Keratinocyte (primary cell): ENCODE measurements at regions not wholly inside any gene's neighbourhood (a gene's known extent, or its start where the extent isn't known, plus 50 kb on each side); places are given as distances from the start of the nearest gene placed in this dataset.

Experiments
- DNase-seq: peaks from one replicate; pipeline ENCODE4 v3.0.0-alpha.2; 2011; ENCODE audit warnings: low read depth, missing footprints, low spot score
- FAIRE-seq: peaks from 2 replicates; lab custom pipeline; 2011; peaks lifted over from hg19 to GRCh38; lab: Jason Lieb, UNC
- H2AFZ ChIP-seq: 2 replicates; pipeline ENCODE4 v1.6.0; 2012; ENCODE audit warnings: low read length, control low read depth, inconsistent platforms; ENCODE audit not compliant: control insufficient read depth
- H3K27ac ChIP-seq: 2 replicates; pipeline ENCODE4 v1.5.1; 2011; ENCODE audit warnings: low read length; ENCODE audit not compliant: control insufficient read depth, insufficient read depth
- H3K27me3 ChIP-seq: 3 replicates; pipeline ENCODE4 v1.6.0; 2011; ENCODE audit warnings: low read length; ENCODE audit not compliant: control insufficient read depth, insufficient read depth; ENCODE audit errors: extremely low read depth
- H3K36me3 ChIP-seq, 2 experiments: 2 replicates in 1 of 2; 3 replicates in 1 of 2; pipeline ENCODE4 v1.5.1; 2011; ENCODE audit warnings: low read length in 2 of 2, mild to moderate bottlenecking in 1 of 2; ENCODE audit not compliant: control insufficient read depth in 2 of 2, insufficient read depth in 2 of 2; ENCODE audit errors: extremely low read depth in 1 of 2
- H3K4me1 ChIP-seq: 3 replicates; pipeline ENCODE4 v1.5.1; 2011; ENCODE audit warnings: low read length; ENCODE audit not compliant: control insufficient read depth, insufficient read depth; ENCODE audit errors: extremely low read depth
- H3K4me2 ChIP-seq: 3 replicates; pipeline ENCODE4 v1.6.0; 2011; ENCODE audit warnings: low read depth, low read length; ENCODE audit not compliant: control insufficient read depth, insufficient read depth; ENCODE audit errors: extremely low read depth
- H3K4me3 ChIP-seq, 3 experiments: fragments of 200-600 bp in 1 of 3; sonication (generic) in 1 of 3; 2 replicates in 2 of 3; 3 replicates in 1 of 3; pipeline ENCODE4 v1.5.1; 2011 to 2016; ENCODE audit warnings: low read length in 3 of 3, mild to moderate bottlenecking in 3 of 3, control low read depth in 2 of 3, inconsistent platforms in 1 of 3, low read depth in 1 of 3, mixed read lengths in 1 of 3, mixed run types in 1 of 3, moderate library complexity in 1 of 3; ENCODE audit not compliant: control insufficient read depth in 2 of 3, insufficient read depth in 2 of 3; ENCODE audit errors: extremely low read depth in 1 of 3
- H3K79me2 ChIP-seq: 2 replicates; pipeline ENCODE4 v1.6.0; 2012; ENCODE audit warnings: low read length; ENCODE audit not compliant: control insufficient read depth, insufficient read depth
- H3K9ac ChIP-seq: 3 replicates; pipeline ENCODE4 v1.6.0; 2011; ENCODE audit warnings: low read length; ENCODE audit not compliant: control insufficient read depth, insufficient read depth; ENCODE audit errors: extremely low read depth
- H3K9me1 ChIP-seq: 3 replicates; pipeline ENCODE4 v1.6.0; 2011; ENCODE audit warnings: low read length; ENCODE audit not compliant: control insufficient read depth, insufficient read depth; ENCODE audit errors: extremely low read depth
- H3K9me3 ChIP-seq: 2 replicates; pipeline ENCODE4 v1.5.1; 2012; ENCODE audit warnings: low read depth, low read length; ENCODE audit not compliant: control insufficient read depth
- H4K20me1 ChIP-seq: 3 replicates; pipeline ENCODE4 v1.6.0; 2011; ENCODE audit warnings: low read length; ENCODE audit not compliant: control insufficient read depth, insufficient read depth; ENCODE audit errors: extremely low read depth
- EZH2 ChIP-seq: IDR thresholded peaks from one replicate; pipeline ENCODE4 v1.6.1; 2012; ENCODE audit warnings: inconsistent platforms, mild to moderate bottlenecking, low read length, moderate library complexity
- dilution Hi-C: fragments of 300-500 bp; cut with MboI; formaldehyde crosslinking; loops from one replicate; pipeline ENCODE4 v1.7.0; 2020; ENCODE audit warnings: low sequenced_read_pairs; ENCODE audit not compliant: extremely low pct_ligation_motif_present
- TF ChIP-seq, protein P1 (sequence below), 3 experiments: IDR thresholded peaks in 1 of 3; conservative IDR thresholded peaks in 1 of 3; optimal IDR thresholded peaks in 1 of 3; 2 replicates in 2 of 3; 3 replicates in 1 of 3; pipeline versions ENCODE3 to v1.5.1; 2011; ENCODE audit warnings: low read length in 3 of 3, mild to moderate bottlenecking in 3 of 3, moderate library complexity in 2 of 3, control low read depth in 1 of 3, inconsistent platforms in 1 of 3; ENCODE audit not compliant: insufficient read depth in 2 of 3; ENCODE audit errors: extremely low read depth in 1 of 3

DNA sequence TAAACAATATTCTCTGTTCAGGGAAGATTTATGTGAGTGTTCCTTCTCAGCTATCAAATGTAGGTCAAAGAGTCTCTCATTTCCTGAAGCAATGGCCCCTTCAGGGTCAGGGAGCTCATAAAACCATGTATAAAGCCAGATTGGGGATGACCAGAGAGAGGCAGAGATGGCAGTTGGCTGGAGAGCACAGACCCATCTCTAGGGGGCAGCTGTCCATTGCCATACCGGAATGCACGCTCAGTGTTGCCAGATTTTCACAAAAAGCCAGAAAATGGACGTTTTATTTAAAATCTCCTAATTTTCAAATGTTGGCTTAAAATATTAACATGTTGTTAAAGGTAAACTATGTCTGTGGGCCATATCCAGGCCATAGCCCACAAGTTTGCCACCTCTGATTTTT, 1920.7 kb upstream of the CELF4 start:
- H3K9me1 ChIP-seq, result no peaks in the 10 kb centered on the region
- no peak overlapping the region for H3K4me3 ChIP-seq
- FAIRE-seq (no peak), DNase-seq (no peak)
- H3K9ac ChIP-seq, result no peak overlapping the region
- H3K27me3 ChIP-seq, result no peaks in the 10 kb centered on the region
- no peaks in the 10 kb centered on the region for H3K9me3 ChIP-seq
- peaks cover under 1% of the 10 kb centered on the region for H3K4me1 ChIP-seq
- H3K4me2 ChIP-seq, result no peak overlapping the region
- dilution Hi-C loops, result no loop called here
- TF ChIP-seq EZH2, result no peak
- TF ChIP-seq, protein P1, sequence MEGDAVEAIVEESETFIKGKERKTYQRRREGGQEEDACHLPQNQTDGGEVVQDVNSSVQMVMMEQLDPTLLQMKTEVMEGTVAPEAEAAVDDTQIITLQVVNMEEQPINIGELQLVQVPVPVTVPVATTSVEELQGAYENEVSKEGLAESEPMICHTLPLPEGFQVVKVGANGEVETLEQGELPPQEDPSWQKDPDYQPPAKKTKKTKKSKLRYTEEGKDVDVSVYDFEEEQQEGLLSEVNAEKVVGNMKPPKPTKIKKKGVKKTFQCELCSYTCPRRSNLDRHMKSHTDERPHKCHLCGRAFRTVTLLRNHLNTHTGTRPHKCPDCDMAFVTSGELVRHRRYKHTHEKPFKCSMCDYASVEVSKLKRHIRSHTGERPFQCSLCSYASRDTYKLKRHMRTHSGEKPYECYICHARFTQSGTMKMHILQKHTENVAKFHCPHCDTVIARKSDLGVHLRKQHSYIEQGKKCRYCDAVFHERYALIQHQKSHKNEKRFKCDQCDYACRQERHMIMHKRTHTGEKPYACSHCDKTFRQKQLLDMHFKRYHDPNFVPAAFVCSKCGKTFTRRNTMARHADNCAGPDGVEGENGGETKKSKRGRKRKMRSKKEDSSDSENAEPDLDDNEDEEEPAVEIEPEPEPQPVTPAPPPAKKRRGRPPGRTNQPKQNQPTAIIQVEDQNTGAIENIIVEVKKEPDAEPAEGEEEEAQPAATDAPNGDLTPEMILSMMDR (optimal IDR thresholded peaks at IDR 0.05 in 1 of 3, IDR thresholded peaks at IDR 0.05 in 1 of 3, conservative IDR thresholded peaks at IDR 0.05 in 1 of 3; ENCODE audit: extremely low read depth in 1 of 3, insufficient read depth in 2 of 3, low read length in 3 of 3), result peak in 1 of 3 experiments; percentile 22
- no peaks in the 10 kb centered on the region for H3K79me2 ChIP-seq
- no peaks in the 10 kb centered on the region for H3K36me3 ChIP-seq
- H4K20me1 ChIP-seq, result no peaks in the 10 kb centered on the region
- no peak overlapping the region for H3K27ac ChIP-seq
- no peak overlapping the region for H2AFZ ChIP-seq

DNA sequence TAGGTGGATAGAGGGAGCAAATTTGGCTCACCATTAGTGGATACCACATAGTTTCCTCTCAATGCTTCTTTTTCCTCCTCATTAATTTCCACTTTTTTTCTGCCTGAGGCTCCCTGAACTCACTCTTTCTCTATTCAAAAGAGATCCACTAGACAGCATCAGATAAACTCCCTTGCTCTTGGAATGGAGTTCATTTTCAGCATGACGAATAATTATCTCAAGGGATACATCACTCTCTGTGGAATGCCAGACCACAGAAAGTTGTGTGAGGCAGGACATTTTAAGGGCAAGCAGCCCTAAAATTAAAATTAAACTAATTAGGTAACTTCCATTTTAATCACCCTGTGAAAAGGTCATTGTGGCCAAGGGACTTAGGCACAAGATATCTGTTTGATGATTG, 1920.1 kb upstream of the CELF4 start:
- H3K4me3 ChIP-seq, result no peak overlapping the region
- H3K4me1 ChIP-seq, result peaks cover 4% of the 10 kb centered on the region
- DNase-seq (peak; percentile 1), FAIRE-seq (no peak)
- H4K20me1 ChIP-seq, result no peaks in the 10 kb centered on the region
- H3K79me2 ChIP-seq, result no peaks in the 10 kb centered on the region
- H3K4me2 ChIP-seq, result no peak overlapping the region
- TF ChIP-seq, protein P1 (optimal IDR thresholded peaks at IDR 0.05 in 1 of 3, IDR thresholded peaks at IDR 0.05 in 1 of 3, conservative IDR thresholded peaks at IDR 0.05 in 1 of 3; ENCODE audit: extremely low read depth in 1 of 3, insufficient read depth in 2 of 3, low read length in 3 of 3), result no peak
- no peak for TF ChIP-seq EZH2
- H3K36me3 ChIP-seq, result no peaks in the 10 kb centered on the region
- no peaks in the 10 kb centered on the region for H3K9me1 ChIP-seq
- no peak overlapping the region for H2AFZ ChIP-seq
- no peaks in the 10 kb centered on the region for H3K27me3 ChIP-seq
- no peak overlapping the region for H3K9ac ChIP-seq
- H3K27ac ChIP-seq, result no peak overlapping the region
- dilution Hi-C loops, result no loop called here
- H3K9me3 ChIP-seq, result no peaks in the 10 kb centered on the region
